ENCODE measurements at regions not wholly inside any gene's neighbourhood (a gene's known extent, or its start where the extent isn't known, plus 50 kb on each side); places are given as distances from the start of the nearest gene placed in this dataset.

GRCh38 chr2:186058614-186059013 is 320.0 kb downstream of the FSIP2 start:
- Histone ChIP-seq H3K27me3 (no peaks in the 10 kb centered on the region), H3K4me1 (peaks cover 8% of the 10 kb centered on the region), H3K4me3 (peak overlapping the region in 1 of 2 donors; percentile 10), H3K9me3 (no peaks in the 10 kb centered on the region), H3K27ac (no peak overlapping the region), H3K36me3 (replicated peaks in 1 of 2; ENCODE audit: insufficient read depth in 1 of 2, low read depth in 2 of 2) (no peaks in the 10 kb centered on the region)
- ATAC-seq (no peak), DNase-seq (no peak)
- no peak for TF ChIP-seq POLR2A (IDR thresholded peaks at IDR 0.05)
- TF ChIP-seq CTCF (IDR thresholded peaks at IDR 0.05): no peak
- WGBS, 2 donors: 87 to 88% methylated on average over 3 of the region's 3 CpGs
- intact Hi-C loops (cut with DNase I): no loop called here

GRCh38 chr2:186059096-186059495 is 320.5 kb downstream of the FSIP2 start:
- DNase-seq (peak in 3 of 4 donors; percentile 7 to 23 (median 15)), ATAC-seq (peak; percentile 45)
- Histone ChIP-seq H3K4me1 (peaks cover 8% of the 10 kb centered on the region), H3K9me3 (no peaks in the 10 kb centered on the region), H3K27me3 (no peaks in the 10 kb centered on the region), H3K36me3 (replicated peaks in 1 of 2; ENCODE audit: insufficient read depth in 1 of 2, low read depth in 2 of 2) (no peaks in the 10 kb centered on the region), H3K27ac (no peak overlapping the region), H3K4me3 (no peak overlapping the region)
- TF ChIP-seq CTCF (IDR thresholded peaks at IDR 0.05) (no peak), POLR2A (IDR thresholded peaks at IDR 0.05) (no peak)
- 0 to 29% methylated on average over 1 of the region's 1 CpG for WGBS, 2 donors
- intact Hi-C loops (cut with DNase I): no loop called here

- Histone ChIP-seq H3K27me3 (no peaks in the 10 kb centered on the region), H3K27ac (no peak overlapping the region), H3K4me1 (peaks cover 8% of the 10 kb centered on the region), H3K4me3 (no peak overlapping the region), H3K36me3 (replicated peaks in 1 of 2; ENCODE audit: insufficient read depth in 1 of 2, low read depth in 2 of 2) (no peaks in the 10 kb centered on the region), H3K9me3 (no peaks in the 10 kb centered on the region)
- intact Hi-C loops (cut with DNase I): no loop called here
- ATAC-seq: no peak
- no peak for DNase-seq
- TF ChIP-seq POLR2A (IDR thresholded peaks at IDR 0.05) (no peak), CTCF (IDR thresholded peaks at IDR 0.05) (no peak)
These were observed 322.3 kb downstream of the FSIP2 start for GRCh38 chr2:186060744-186061440.

- Histone ChIP-seq H3K4me1 (no peaks in the 10 kb centered on the region), H3K27me3 (no peaks in the 10 kb centered on the region), H3K9me3 (no peaks in the 10 kb centered on the region), H3K36me3 (replicated peaks in 1 of 2; ENCODE audit: insufficient read depth in 1 of 2, low read depth in 2 of 2) (no peaks in the 10 kb centered on the region), H3K4me3 (no peak overlapping the region), H3K27ac (no peak overlapping the region)
- 81 to 82% methylated on average over 3 of the region's 3 CpGs for WGBS, 2 donors
- ATAC-seq (no peak), DNase-seq (no peak)
- intact Hi-C loops (cut with DNase I): no loop called here
- TF ChIP-seq CTCF (IDR thresholded peaks at IDR 0.05) (no peak), POLR2A (IDR thresholded peaks at IDR 0.05) (no peak)
These were observed 325.9 kb downstream of the FSIP2 start for GRCh38 chr2:186064507-186064906.

- DNase-seq (no peak), ATAC-seq (no peak)
- Histone ChIP-seq H3K27me3 (no peaks in the 10 kb centered on the region), H3K27ac (no peak overlapping the region), H3K4me1 (no peaks in the 10 kb centered on the region), H3K36me3 (replicated peaks in 1 of 2; ENCODE audit: insufficient read depth in 1 of 2, low read depth in 2 of 2) (no peaks in the 10 kb centered on the region), H3K4me3 (no peak overlapping the region), H3K9me3 (no peaks in the 10 kb centered on the region)
- intact Hi-C loops (cut with DNase I): no loop called here
- TF ChIP-seq POLR2A (IDR thresholded peaks at IDR 0.05) (no peak), CTCF (IDR thresholded peaks at IDR 0.05) (no peak)
These were observed 326.9 kb downstream of the FSIP2 start for GRCh38 chr2:186065491-186065890.

Measured in body of pancreas (tissue), 4 donors.